Cerebellar cortex (tissue), 1 donor: ENCODE measurements at regions not wholly inside any gene's neighbourhood (a gene's known extent, or its start where the extent isn't known, plus 50 kb on each side); places are given as distances from the start of the nearest gene placed in this dataset.
"Not testable (repeated sequence)": the region's sequence is repeated elsewhere in the genome, so short reads cannot be mapped to it uniquely, and the experiment has no call there.

Source experiments
- DNase-seq: peaks from one replicate; pipeline ENCODE4 v3.0.0-alpha.2; 2015; ENCODE audit warnings: low spot score

GRCh38 chr6:51321477-51321876 lies 502.8 kb downstream of the TFAP2B start:
- DNase-seq = not testable (repeated sequence)

- DNase-seq = no peak
Observed at GRCh38 chr6:51322505-51322904, 503.8 kb downstream of the TFAP2B start.

GRCh38 chr6:51323056-51323455 lies 504.4 kb downstream of the TFAP2B start:
- no peak for DNase-seq

GRCh38 chr6:51330971-51331370 lies 512.3 kb downstream of the TFAP2B start:
- DNase-seq = no peak

- no peak for DNase-seq
Observed at GRCh38 chr6:51335543-51335942, 516.9 kb downstream of the TFAP2B start.

- DNase-seq = no peak
Observed at GRCh38 chr6:51336185-51336584, 517.5 kb downstream of the TFAP2B start.

- DNase-seq = no peak
Observed at GRCh38 chr6:51337277-51337676, 518.6 kb downstream of the TFAP2B start.

- no peak for DNase-seq
Observed at GRCh38 chr6:51339108-51339507, 520.4 kb downstream of the TFAP2B start.

- DNase-seq = no peak
Observed at GRCh38 chr6:51339728-51340127, 521.1 kb downstream of the TFAP2B start.

GRCh38 chr6:51342393-51342792 lies 523.7 kb downstream of the TFAP2B start:
- DNase-seq = no peak

GRCh38 chr6:51349857-51350256 lies 531.2 kb downstream of the TFAP2B start:
- no peak for DNase-seq

- no peak for DNase-seq
Observed at GRCh38 chr6:51350308-51350904, 531.7 kb downstream of the TFAP2B start.

GRCh38 chr6:51352506-51353029 lies 533.9 kb downstream of the TFAP2B start:
- DNase-seq = no peak

- DNase-seq = no peak
Observed at GRCh38 chr6:51360287-51360686, 541.6 kb downstream of the TFAP2B start.

- DNase-seq = no peak
Observed at GRCh38 chr6:51365566-51365965, 546.9 kb downstream of the TFAP2B start.

GRCh38 chr6:51369485-51369884 lies 550.8 kb downstream of the TFAP2B start:
- no peak for DNase-seq

- no peak for DNase-seq
Observed at GRCh38 chr6:51382847-51383246, 564.2 kb downstream of the TFAP2B start.

- no peak for DNase-seq
Observed at GRCh38 chr6:51384736-51385135, 566.1 kb downstream of the TFAP2B start.

GRCh38 chr6:51386347-51386836 lies 567.7 kb downstream of the TFAP2B start:
- no peak for DNase-seq

GRCh38 chr6:51387907-51388306 lies 569.2 kb downstream of the TFAP2B start:
- DNase-seq = no peak

- DNase-seq = no peak
Observed at GRCh38 chr6:51394061-51394460, 575.4 kb downstream of the TFAP2B start.

- DNase-seq = no peak
Observed at GRCh38 chr6:51396583-51396982, 577.9 kb downstream of the TFAP2B start.

- DNase-seq = no peak
Observed at GRCh38 chr6:51398064-51398705, 579.5 kb downstream of the TFAP2B start.

GRCh38 chr6:51398793-51399192 lies 580.1 kb downstream of the TFAP2B start:
- no peak for DNase-seq
